ENCODE measurements at regions not wholly inside any gene's neighbourhood (a gene's known extent, or its start where the extent isn't known, plus 50 kb on each side); places are given as distances from the start of the nearest gene placed in this dataset.

DNA sequence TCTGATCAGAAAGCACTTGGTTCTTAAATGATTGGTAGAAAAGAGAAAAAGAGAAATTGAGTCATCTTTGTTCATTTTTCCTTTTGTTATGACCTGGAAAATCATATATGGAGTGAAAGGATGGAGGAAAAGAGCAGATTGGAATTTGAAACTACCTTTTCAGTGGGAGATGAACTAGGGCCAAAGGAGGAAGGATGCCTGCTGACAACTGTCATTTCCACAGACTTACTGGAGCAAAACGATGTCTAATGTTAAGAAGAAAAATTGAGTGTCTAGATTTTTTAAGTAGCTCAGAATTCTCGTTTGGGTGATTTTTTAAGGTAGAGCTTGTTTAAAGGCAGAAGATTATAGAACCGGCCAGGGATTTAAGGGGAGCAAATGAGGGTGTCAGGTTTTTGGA is 144.6 kb upstream of the KCNIP4 start:
- H3K9me3 ChIP-seq = no peaks in the 10 kb centered on the region
- H3K27me3 ChIP-seq (ENCODE audit: insufficient read depth) = no peaks in the 10 kb centered on the region
- TF ChIP-seq JUND (IDR thresholded peaks at IDR 0.05) (no peak), IRF3 (IDR thresholded peaks at IDR 0.05; ENCODE audit: low read depth, low read length) (no peak), SMC3 (IDR thresholded peaks at IDR 0.05; ENCODE audit: low read depth, low read length) (no peak), YY1 (IDR thresholded peaks at IDR 0.05; ENCODE audit: low read depth) (no peak), POLR2AphosphoS5 (IDR thresholded peaks at IDR 0.05; ENCODE audit: low read depth, low read length) (no peak), RXRA (IDR thresholded peaks at IDR 0.05; ENCODE audit: borderline replicate concordance, low read depth) (no peak), FOXJ3 (CRISPR knock-in tag; IDR thresholded peaks at IDR 0.05) (no peak), ELF1 (IDR thresholded peaks at IDR 0.05) (no peak), MEF2A (IDR thresholded peaks at IDR 0.05; ENCODE audit: borderline replicate concordance, low read depth) (no peak), TAF1 (IDR thresholded peaks at IDR 0.05; ENCODE audit: borderline replicate concordance, low read depth, low read length) (no peak), CHD2 (IDR thresholded peaks at IDR 0.05; ENCODE audit: low read length, partially characterized antibody) (no peak), TCF12 (IDR thresholded peaks at IDR 0.05) (no peak), NFIC (IDR thresholded peaks at IDR 0.05; ENCODE audit: borderline replicate concordance) (no peak), PBX3 (IDR thresholded peaks at IDR 0.05) (no peak), MAX (IDR thresholded peaks at IDR 0.05; ENCODE audit: low read depth) (no peak), FOSL2 (IDR thresholded peaks at IDR 0.05; ENCODE audit: borderline replicate concordance, low read depth) (no peak), EP300 (IDR thresholded peaks at IDR 0.05; ENCODE audit: borderline replicate concordance in 1 of 2, low read depth in 1 of 2, low read length in 1 of 2) (no peak), EZH2phosphoT487 (IDR thresholded peaks at IDR 0.05; ENCODE audit: borderline replicate concordance, low read depth) (no peak)
- no peaks in the 10 kb centered on the region for H3K36me3 ChIP-seq (replicated peaks in 1 of 2; ENCODE audit: control insufficient read depth in 1 of 2, insufficient read depth in 2 of 2, low read length in 1 of 2)
- ChIA-PET POLR2A (no interaction called here), CTCF (interaction anchor here (0.8 kb wide), 1 partner anchor 13 kb away, joined by 3 read pairs; no protein-coding TSS in a partner anchor)
- no peak overlapping the region for H3K9ac ChIP-seq
- H3K4me3 ChIP-seq (ENCODE audit: low read depth in 2 of 2, low read length in 1 of 2) = no peak overlapping the region
- WGBS (ENCODE audit: low lambda C conversion rate) = 10% methylated on average over 3 of the region's 3 CpGs
- no peaks in the 10 kb centered on the region for H3K4me1 ChIP-seq (ENCODE audit: control insufficient read depth in 1 of 2, insufficient read depth in 2 of 2, low read depth in 1 of 2, low read length in 1 of 2)
- H2AFZ ChIP-seq (ENCODE audit: low read depth) = no peak overlapping the region
- H3K27ac ChIP-seq (ENCODE audit: low read depth in 2 of 2, low read length in 1 of 2) = no peak overlapping the region
- 0 out of 2 replicates have a peak, but pooled peaks cover 3% of the 10 kb centered on the region for H3K9me2 ChIP-seq
- H3K79me2 ChIP-seq (ENCODE audit: insufficient read depth) = no peaks in the 10 kb centered on the region
- no peak for DNase-seq
- H3K4me2 ChIP-seq = no peak overlapping the region
- H4K20me1 ChIP-seq (ENCODE audit: insufficient read depth) = no peaks in the 10 kb centered on the region
- H3F3A ChIP-seq (replicated peaks; ENCODE audit: insufficient read depth) = no peaks in the 10 kb centered on the region

GRCh38 chr4:22091906-22092305 is 143.3 kb upstream of the KCNIP4 start:
- H3K27ac ChIP-seq (ENCODE audit: low read depth in 2 of 2, low read length in 1 of 2) = no peak overlapping the region; a peak in 1 of 4 replicates
- no peak overlapping the region for H3K4me2 ChIP-seq
- POLR2A ChIA-PET = no interaction called here
- H3K36me3 ChIP-seq (replicated peaks in 1 of 2; ENCODE audit: control insufficient read depth in 1 of 2, insufficient read depth in 2 of 2, low read length in 1 of 2) = no peaks in the 10 kb centered on the region
- no peak overlapping the region for H3K9ac ChIP-seq
- TF ChIP-seq JUND (IDR thresholded peaks at IDR 0.05) (no peak), EP300 (IDR thresholded peaks at IDR 0.05; ENCODE audit: borderline replicate concordance in 1 of 2, low read depth in 1 of 2, low read length in 1 of 2) (no peak), EZH2phosphoT487 (IDR thresholded peaks at IDR 0.05; ENCODE audit: borderline replicate concordance, low read depth) (no peak), MXI1 (IDR thresholded peaks at IDR 0.05; ENCODE audit: low read depth, low read length) (no peak), GATA2 (CRISPR knock-in tag; IDR thresholded peaks at IDR 0.05) (no peak), RXRA (IDR thresholded peaks at IDR 0.05; ENCODE audit: borderline replicate concordance, low read depth) (no peak), ZBTB33 (IDR thresholded peaks at IDR 0.05; ENCODE audit: borderline replicate concordance, low read depth) (no peak)
- no peaks in the 10 kb centered on the region for H3K27me3 ChIP-seq (ENCODE audit: insufficient read depth)
- H3K9me2 ChIP-seq = 0 out of 2 replicates have a peak, but pooled peaks cover 3% of the 10 kb centered on the region
- 8% methylated on average over 4 of the region's 4 CpGs for whole genome bisulfite sequencing (ENCODE audit: low lambda C conversion rate)
- CTCF ChIA-PET = interaction anchor here (1.1 kb wide), 1 partner anchor 38 kb away, joined by 4 read pairs; no protein-coding TSS in a partner anchor
- no peaks in the 10 kb centered on the region for H3F3A ChIP-seq (replicated peaks; ENCODE audit: insufficient read depth)
- no peak overlapping the region for H2AFZ ChIP-seq (ENCODE audit: low read depth)
- no peak for DNase-seq
- H3K9me3 ChIP-seq = no peaks in the 10 kb centered on the region
- H3K4me1 ChIP-seq (ENCODE audit: control insufficient read depth in 1 of 2, insufficient read depth in 2 of 2, low read depth in 1 of 2, low read length in 1 of 2) = no peaks in the 10 kb centered on the region
- H4K20me1 ChIP-seq (ENCODE audit: insufficient read depth) = no peaks in the 10 kb centered on the region
- H3K79me2 ChIP-seq (ENCODE audit: insufficient read depth) = no peaks in the 10 kb centered on the region
- H3K4me3 ChIP-seq (ENCODE audit: low read depth in 2 of 2, low read length in 1 of 2) = no peak overlapping the region
